HepG2 (cell line): ENCODE measurements at regions not wholly inside any gene's neighbourhood (a gene's known extent, or its start where the extent isn't known, plus 50 kb on each side); places are given as distances from the start of the nearest gene placed in this dataset.

Source experiments
- ATAC-seq: fragments of 200-7000 bp; cut with Tn5 transposase; 3 replicates; pipeline ENCODE4 v1.9.1; 2020; ENCODE audit warnings: mild to moderate bottlenecking, moderate library complexity
- BruUV-seq: library from RNA; stranded (reverse); fragments of 400-500 nt; replicated peaks from 2 replicates; lab custom pipeline; 2021; lab: Mats Ljungman, UMichigan
- CTCF ChIA-PET: fragments of 300-600 bp; formaldehyde crosslinking; extraction: SDS; loops from one replicate; lab custom pipeline; 2021; ENCODE audit warnings: low total read pairs, inconsistent platforms, low intra/inter-chr PET ratio; lab: Yijun Ruan, JAX
- POLR2A ChIA-PET: fragments of 350-600 bp; sonication (Branson Sonifier 250); formaldehyde crosslinking; loops from one replicate; lab custom pipeline; 2020; ENCODE audit warnings: antibody characterized with exemption, inconsistent platforms; lab: Yijun Ruan, JAX
- DNase-seq: peaks from one replicate; pipeline ENCODE4 v3.0.0-alpha.2; 2015; ENCODE audit warnings: low spot score
- FAIRE-seq: peaks from 3 replicates; lab custom pipeline; 2011; peaks lifted over from hg19 to GRCh38; lab: Jason Lieb, UNC
- H2AFZ ChIP-seq: one replicate; pipeline ENCODE4 v1.6.1; 2011; ENCODE audit warnings: low read length, inconsistent platforms
- H3K27ac ChIP-seq: fragments of 300-600 bp; 3 replicates; pipeline ENCODE4 v1.8.0; 2011; ENCODE audit warnings: mixed run types, mild to moderate bottlenecking, mixed read lengths, low read length, inconsistent platforms; ENCODE audit not compliant: insufficient read depth; ENCODE audit errors: extremely low read length
- H3K27me3 ChIP-seq, 2 experiments: fragments of 200-600 bp in 1 of 2; 2 replicates in 1 of 2; 3 replicates in 1 of 2; pipeline versions ENCODE4 v1.6.0 to v1.8.0; 2011; ENCODE audit warnings: low read length in 2 of 2, mild to moderate bottlenecking in 2 of 2, moderate library complexity in 2 of 2, inconsistent platforms in 1 of 2; ENCODE audit not compliant: insufficient read depth in 2 of 2, control insufficient read depth in 1 of 2
- H3K36me3 ChIP-seq, 2 experiments: fragments of 200-600 bp in 1 of 2; replicated peaks in 1 of 2; 2 replicates in 1 of 2; 3 replicates in 1 of 2; pipeline versions ENCODE4 v1.5.1 to v1.8.0; 2011; ENCODE audit warnings: low read length in 2 of 2, inconsistent platforms in 1 of 2; ENCODE audit not compliant: insufficient read depth in 2 of 2, control insufficient read depth in 1 of 2
- H3K4me1 ChIP-seq: 2 replicates; pipeline ENCODE4 v1.5.1; 2012; ENCODE audit warnings: low read length, inconsistent platforms; ENCODE audit not compliant: insufficient read depth
- H3K4me2 ChIP-seq: 2 replicates; pipeline ENCODE4 v1.6.0; 2011; ENCODE audit warnings: low read depth, low read length, inconsistent platforms
- H3K4me3 ChIP-seq, 3 experiments: fragments of 200-600 bp in 1 of 3; sonication (generic), shearing (Covaris generic) in 1 of 3; replicated peaks in 1 of 3; 2 replicates each; pipeline ENCODE4 v1.5.1; 2011 to 2016; ENCODE audit warnings: low read length in 3 of 3, inconsistent platforms in 2 of 3, low read depth in 2 of 3, mild to moderate bottlenecking in 2 of 3, control low read depth in 1 of 3, mixed read lengths in 1 of 3; ENCODE audit not compliant: insufficient read depth in 1 of 3
- H3K79me2 ChIP-seq: one replicate; pipeline ENCODE4 v1.6.1; 2011; ENCODE audit warnings: low read length, inconsistent platforms; ENCODE audit not compliant: insufficient read depth
- H3K9ac ChIP-seq: 2 replicates; pipeline ENCODE4 v1.6.0; 2011; ENCODE audit warnings: mild to moderate bottlenecking, low read depth, low read length, inconsistent platforms; ENCODE audit not compliant: insufficient read depth
- H3K9me3 ChIP-seq: 2 replicates; pipeline ENCODE4 v1.5.1; 2012; ENCODE audit warnings: mild to moderate bottlenecking, low read length
- H4K20me1 ChIP-seq: 2 replicates; pipeline ENCODE4 v1.6.0; 2011; ENCODE audit warnings: inconsistent platforms, mild to moderate bottlenecking, low read length, moderate library complexity; ENCODE audit not compliant: insufficient read depth
- ATF7 ChIP-seq, 2 experiments: fragments of 450-650 bp in 1 of 2; sonication (generic) in 1 of 2; formaldehyde crosslinking in 1 of 2; IDR thresholded peaks; 2 replicates each; pipeline versions ENCODE4 v1.4.0 to v1.6.1; 2016 to 2020; ENCODE audit warnings: antibody characterized with exemption in 1 of 2, mild to moderate bottlenecking in 1 of 2, missing genetic modification reagents in 1 of 2
- CEBPB ChIP-seq: IDR thresholded peaks from 2 replicates; pipeline ENCODE4 v1.6.1; 2011; ENCODE audit warnings: low read depth, low read length, improper control_type of control experiment, borderline replicate concordance
- HMG20A ChIP-seq: IDR thresholded peaks from 2 replicates; pipeline ENCODE4 v1.6.1; 2016; ENCODE audit warnings: borderline replicate concordance
- MLXIP ChIP-seq: sonication (generic); formaldehyde crosslinking; IDR thresholded peaks from 2 replicates; pipeline ENCODE4 v1.9.0; 2021; ENCODE audit warnings: missing genetic modification reagents, borderline replicate concordance
- PRDM15 ChIP-seq: sonication (generic); formaldehyde crosslinking; IDR thresholded peaks from 2 replicates; pipeline ENCODE4 v1.4.0; 2020; ENCODE audit warnings: missing genetic modification reagents
- WGBS: methylation state at CpG from one replicate; pipeline ENCODE4 v1.1.6; 2017; ENCODE audit warnings: low lambda C conversion rate; 5-methylcytosine and 5-hydroxymethylcytosine counted together
- in situ Hi-C: cut with HindIII; loops from 2 replicates; pipeline ENCODE4 v1.10.0; 2017; ENCODE audit warnings: low pct_unique_long_range_greater_than_20kb; ENCODE audit not compliant: extremely low pct_ligation_motif_present
- intact Hi-C: fragments of 100-400 bp; cut with micrococcal nuclease; formaldehyde crosslinking; loops from one replicate; pipeline ENCODE4 v1.10.0; 2022; ENCODE audit not compliant: unreplicated experiment
- TF ChIP-seq, protein P1 (sequence below): IDR thresholded peaks from 2 replicates; pipeline ENCODE4 v1.6.1; 2016; ENCODE audit warnings: missing compliant biosample characterization, missing genetic modification reagents, borderline replicate concordance
- TF ChIP-seq, protein P2 (sequence below): sonication (generic); formaldehyde crosslinking; IDR thresholded peaks from 2 replicates; pipeline ENCODE4 v1.5.1; 2020; ENCODE audit warnings: missing genetic modification reagents, mild to moderate bottlenecking, borderline replicate concordance

- in situ Hi-C loops (no loop called here), intact Hi-C loops (no loop called here)
- ATAC-seq (no peak), DNase-seq (no peak), FAIRE-seq (no peak)
- Histone ChIP-seq H3K4me3 (no peak overlapping the region), H3K4me1 (no peaks in the 10 kb centered on the region), H3K9ac (no peak overlapping the region), H4K20me1 (no peaks in the 10 kb centered on the region), H2AFZ (no peak overlapping the region), H3K27me3 (no peaks in the 10 kb centered on the region), H3K27ac (no peak overlapping the region), H3K9me3 (no peaks in the 10 kb centered on the region), H3K79me2 (no peaks in the 10 kb centered on the region), H3K36me3 (no peaks in the 10 kb centered on the region), H3K4me2 (no peak overlapping the region)
- WGBS = 18% methylated on average over 3 of the region's 3 CpGs
- no TSS peak for BruUV-seq
- ChIA-PET POLR2A (no interaction called here), CTCF (no interaction called here)
- TF ChIP-seq ATF7 (IDR thresholded peaks at IDR 0.05) (peak; percentile 40; the same call in 1 of the 2 replicates), ATF7 (CRISPR knock-in tag; IDR thresholded peaks at IDR 0.05) (no peak), CEBPB (peak; percentile 48; the same call in 1 of the 2 replicates), PRDM15 (no peak)
Measured at GRCh38 chr2:58845011-58845410, 603.9 kb upstream of the FANCL start.

DNA sequence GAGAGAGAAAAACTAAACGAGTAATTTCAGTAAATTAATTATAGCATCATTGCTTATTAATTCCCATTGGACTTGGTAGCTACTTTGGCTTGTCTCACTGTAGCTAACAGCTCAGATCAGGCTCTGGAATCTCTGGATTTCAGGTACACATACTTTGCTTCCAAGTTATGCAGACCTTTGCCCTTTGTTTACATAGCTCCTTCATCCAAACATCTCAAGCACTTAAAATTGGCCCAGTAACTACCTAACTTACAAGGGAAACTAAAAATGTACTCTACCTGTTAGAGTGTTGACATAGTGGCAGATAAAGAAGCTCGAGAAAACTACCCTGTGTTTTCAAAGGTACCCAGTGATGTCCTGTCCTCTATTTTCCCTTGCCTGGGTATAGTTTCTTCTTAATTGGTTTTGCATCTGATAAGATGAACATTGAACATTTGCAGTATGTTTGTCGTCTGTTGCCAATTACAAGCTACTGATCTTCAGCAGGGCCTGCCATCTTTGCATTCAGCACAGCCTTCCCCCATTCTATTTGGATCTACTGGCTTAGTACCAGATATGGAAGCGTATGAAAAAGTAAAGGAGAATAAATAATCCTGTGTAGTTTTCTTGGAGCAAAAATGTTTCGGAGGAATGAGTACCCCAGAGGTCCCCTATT, 601.5 kb upstream of the FANCL start:
- Histone ChIP-seq H3K4me2 (no peak overlapping the region), H3K36me3 (no peaks in the 10 kb centered on the region), H3K9ac (no peak overlapping the region), H3K27ac (no peak overlapping the region), H3K4me1 (no peaks in the 10 kb centered on the region), H3K79me2 (no peaks in the 10 kb centered on the region), H3K27me3 (no peaks in the 10 kb centered on the region), H3K9me3 (no peaks in the 10 kb centered on the region), H2AFZ (no peak overlapping the region), H4K20me1 (no peaks in the 10 kb centered on the region), H3K4me3 (no peak overlapping the region)
- BruUV-seq = no TSS peak
- in situ Hi-C loops (no loop called here), intact Hi-C loops (no loop called here)
- ChIA-PET POLR2A (no interaction called here), CTCF (no interaction called here)
- WGBS = 14% methylated on average over 5 of the region's 5 CpGs
- no peak for FAIRE-seq
- ATAC-seq = no peak
- no peak for DNase-seq
- TF ChIP-seq, protein P1, sequence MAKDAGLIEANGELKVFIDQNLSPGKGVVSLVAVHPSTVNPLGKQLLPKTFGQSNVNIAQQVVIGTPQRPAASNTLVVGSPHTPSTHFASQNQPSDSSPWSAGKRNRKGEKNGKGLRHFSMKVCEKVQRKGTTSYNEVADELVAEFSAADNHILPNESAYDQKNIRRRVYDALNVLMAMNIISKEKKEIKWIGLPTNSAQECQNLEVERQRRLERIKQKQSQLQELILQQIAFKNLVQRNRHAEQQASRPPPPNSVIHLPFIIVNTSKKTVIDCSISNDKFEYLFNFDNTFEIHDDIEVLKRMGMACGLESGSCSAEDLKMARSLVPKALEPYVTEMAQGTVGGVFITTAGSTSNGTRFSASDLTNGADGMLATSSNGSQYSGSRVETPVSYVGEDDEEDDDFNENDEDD = no peak
- TF ChIP-seq, protein P2, sequence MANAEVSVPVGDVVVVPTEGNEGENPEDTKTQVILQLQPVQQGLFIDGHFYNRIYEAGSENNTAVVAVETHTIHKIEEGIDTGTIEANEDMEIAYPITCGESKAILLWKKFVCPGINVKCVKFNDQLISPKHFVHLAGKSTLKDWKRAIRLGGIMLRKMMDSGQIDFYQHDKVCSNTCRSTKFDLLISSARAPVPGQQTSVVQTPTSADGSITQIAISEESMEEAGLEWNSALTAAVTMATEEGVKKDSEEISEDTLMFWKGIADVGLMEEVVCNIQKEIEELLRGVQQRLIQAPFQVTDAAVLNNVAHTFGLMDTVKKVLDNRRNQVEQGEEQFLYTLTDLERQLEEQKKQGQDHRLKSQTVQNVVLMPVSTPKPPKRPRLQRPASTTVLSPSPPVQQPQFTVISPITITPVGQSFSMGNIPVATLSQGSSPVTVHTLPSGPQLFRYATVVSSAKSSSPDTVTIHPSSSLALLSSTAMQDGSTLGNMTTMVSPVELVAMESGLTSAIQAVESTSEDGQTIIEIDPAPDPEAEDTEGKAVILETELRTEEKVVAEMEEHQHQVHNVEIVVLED = no peak
- TF ChIP-seq MLXIP = no peak
- TF ChIP-seq HMG20A = no peak
